HUES64 (cell line): ENCODE measurements at regions not wholly inside any gene's neighbourhood (a gene's known extent, or its start where the extent isn't known, plus 50 kb on each side); places are given as distances from the start of the nearest gene placed in this dataset.
"Not testable (repeated sequence)": the region's sequence is repeated elsewhere in the genome, so short reads cannot be mapped to it uniquely, and the experiment has no call there.

Experiments
- H3K27ac ChIP-seq: 2 replicates; pipeline ENCODE4 v1.7.0; 2013; ENCODE audit warnings: low read depth, low read length, inconsistent platforms
- H3K27me3 ChIP-seq: 2 replicates; pipeline ENCODE4 v1.6.1; 2013; ENCODE audit warnings: mild to moderate bottlenecking, low read length; ENCODE audit not compliant: insufficient read depth
- H3K36me3 ChIP-seq: 2 replicates; pipeline ENCODE4 v1.6.1; 2013; ENCODE audit warnings: mild to moderate bottlenecking, low read length; ENCODE audit not compliant: insufficient read depth
- H3K4me1 ChIP-seq: 2 replicates; pipeline ENCODE4 v1.6.1; 2013; ENCODE audit warnings: mild to moderate bottlenecking, low read length, moderate library complexity; ENCODE audit not compliant: insufficient read depth
- H3K4me3 ChIP-seq: 2 replicates; pipeline ENCODE4 v1.5.1; 2013; ENCODE audit warnings: mild to moderate bottlenecking, low read length, moderate library complexity
- H3K9ac ChIP-seq: 2 replicates; pipeline ENCODE4 v1.6.1; 2013; ENCODE audit warnings: mild to moderate bottlenecking, low read depth, low read length
- H3K9me3 ChIP-seq: 2 replicates; pipeline ENCODE4 v1.6.1; 2013; ENCODE audit warnings: low read depth, low read length; ENCODE audit not compliant: insufficient read depth
- WGBS: fragments of 150-250, 120-280 bp; methylation state at CpG from one replicate; pipeline ENCODE4 v1.1.7; 2013; ENCODE audit warnings: missing lambda C conversion rate; 5-methylcytosine and 5-hydroxymethylcytosine counted together

- Histone ChIP-seq H3K4me1 (peaks cover 8% of the 10 kb centered on the region; the same call in 1 of the 2 replicates), H3K27ac (no peak overlapping the region), H3K9ac (no peak overlapping the region), H3K4me3 (no peak overlapping the region), H3K36me3 (no peaks in the 10 kb centered on the region), H3K9me3 (peaks cover 4% of the 10 kb centered on the region; the same call in 1 of the 2 replicates), H3K27me3 (no peaks in the 10 kb centered on the region)
- 96% methylated on average over 30 of the region's 30 CpGs for WGBS
Observed at GRCh38 chr10:61040399-61041016, 96.5 kb upstream of the RHOBTB1 start.

GRCh38 chr10:61039868-61040267 lies 95.9 kb upstream of the RHOBTB1 start:
- peaks cover 4% of the 10 kb centered on the region; the same call in 1 of the 2 replicates for H3K9me3 ChIP-seq
- no peaks in the 10 kb centered on the region for H3K27me3 ChIP-seq
- WGBS: no CpG with 5 or more reads among the region's 1 CpG
- H3K27ac ChIP-seq: no peak overlapping the region
- no peak overlapping the region for H3K9ac ChIP-seq
- peaks cover 8% of the 10 kb centered on the region; the same call in 1 of the 2 replicates for H3K4me1 ChIP-seq
- no peak overlapping the region for H3K4me3 ChIP-seq
- no peaks in the 10 kb centered on the region for H3K36me3 ChIP-seq

DNA sequence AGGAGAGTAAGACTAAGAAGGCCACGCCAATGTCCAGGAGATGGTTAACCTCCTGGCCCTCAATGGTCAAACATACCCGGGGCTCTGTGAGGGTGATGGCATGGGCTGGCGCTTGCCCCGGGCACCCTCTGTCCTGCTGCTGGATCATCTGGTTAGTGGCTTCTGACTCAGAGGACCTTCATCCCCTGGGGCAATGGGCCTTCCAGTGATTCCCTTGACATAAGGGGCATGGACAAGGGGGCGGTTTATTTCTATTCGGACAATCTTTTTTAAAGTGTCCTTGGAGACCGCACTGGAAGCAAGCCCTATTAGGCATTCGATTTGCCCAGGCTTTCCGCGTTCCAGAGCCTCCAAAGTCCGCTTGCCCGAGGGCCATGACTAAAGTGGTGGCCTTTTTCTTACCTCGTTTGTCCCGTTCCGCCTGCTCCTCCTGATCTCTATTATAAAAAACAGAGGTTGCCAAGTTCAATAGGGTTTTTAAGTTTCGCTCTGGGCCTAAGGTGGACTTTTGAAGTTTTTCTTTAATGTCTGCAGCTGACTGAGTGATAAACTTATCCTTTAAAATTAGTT lies 93.4 kb upstream of the RHOBTB1 start:
- H3K4me3 ChIP-seq, H3K4me1 ChIP-seq, H3K9me3 ChIP-seq, H3K27me3 ChIP-seq, H3K27ac ChIP-seq, H3K9ac ChIP-seq, H3K36me3 ChIP-seq: not testable (repeated sequence)
- 96% methylated on average over 16 of the region's 16 CpGs for whole genome bisulfite sequencing

GRCh38 chr10:61036148-61036547 lies 92.2 kb upstream of the RHOBTB1 start:
- 85% methylated on average over 3 of the region's 3 CpGs for WGBS
- not testable (repeated sequence) for H3K27me3 ChIP-seq, H3K4me3 ChIP-seq

DNA sequence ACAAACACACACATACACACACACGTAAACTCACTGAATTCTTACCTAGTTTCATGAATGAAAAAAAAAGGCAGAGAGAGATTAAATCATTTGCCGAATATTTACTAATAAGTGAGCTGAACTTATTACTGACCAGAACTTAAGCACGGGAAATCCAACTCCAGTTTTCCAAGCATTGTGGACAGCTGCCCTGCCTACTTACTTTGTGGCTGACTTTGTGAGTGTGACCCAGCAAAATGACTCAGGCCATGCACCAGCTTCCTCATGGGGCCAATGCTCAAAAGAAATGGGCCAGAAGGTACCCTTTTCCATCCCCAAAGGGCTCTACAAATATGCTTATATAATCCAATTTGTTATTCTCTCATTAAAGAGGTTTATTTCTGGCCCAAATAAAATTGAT lies 87.4 kb upstream of the RHOBTB1 start:
- 96% methylated on average over 3 of the region's 3 CpGs for WGBS
- Histone ChIP-seq H3K4me3 (no peak overlapping the region), H3K36me3 (no peaks in the 10 kb centered on the region), H3K9ac (no peak overlapping the region), H3K27ac (no peak overlapping the region), H3K9me3 (no peaks in the 10 kb centered on the region), H3K27me3 (no peaks in the 10 kb centered on the region), H3K4me1 (peaks cover 6% of the 10 kb centered on the region; the same call in 1 of the 2 replicates)

More at GRCh38 chr10:61036148-61036547, 92.2 kb upstream of the RHOBTB1 start:
- not testable (repeated sequence) for H3K27ac ChIP-seq, H3K4me1 ChIP-seq, H3K9me3 ChIP-seq, H3K9ac ChIP-seq, H3K36me3 ChIP-seq

- Histone ChIP-seq H3K4me3 (no peak overlapping the region), H3K9me3 (no peaks in the 10 kb centered on the region), H3K9ac (no peak overlapping the region), H3K27me3 (no peaks in the 10 kb centered on the region), H3K27ac (no peak overlapping the region), H3K36me3 (no peaks in the 10 kb centered on the region), H3K4me1 (no peaks in the 10 kb centered on the region)
- WGBS: 95% methylated on average over 2 of the region's 2 CpGs
Observed at GRCh38 chr10:61029411-61029810, 85.4 kb upstream of the RHOBTB1 start.

- no peaks in the 10 kb centered on the region for H3K9me3 ChIP-seq
- H3K4me3 ChIP-seq: no peak overlapping the region
- H3K36me3 ChIP-seq: no peaks in the 10 kb centered on the region
- WGBS: 93% methylated on average over 5 of the region's 5 CpGs
- no peaks in the 10 kb centered on the region for H3K4me1 ChIP-seq
- H3K27me3 ChIP-seq: no peaks in the 10 kb centered on the region
- H3K27ac ChIP-seq: no peak overlapping the region
- H3K9ac ChIP-seq: no peak overlapping the region
Observed at GRCh38 chr10:61028861-61029361, 84.9 kb upstream of the RHOBTB1 start.

- H3K27ac ChIP-seq: no peak overlapping the region
- no peaks in the 10 kb centered on the region for H3K27me3 ChIP-seq
- H3K4me1 ChIP-seq: no peaks in the 10 kb centered on the region
- 46% methylated on average over 2 of the region's 2 CpGs for WGBS
- H3K9me3 ChIP-seq: no peaks in the 10 kb centered on the region
- H3K36me3 ChIP-seq: no peaks in the 10 kb centered on the region
- H3K4me3 ChIP-seq: no peak overlapping the region
- no peak overlapping the region for H3K9ac ChIP-seq
Observed at GRCh38 chr10:61024856-61025201, 80.8 kb upstream of the RHOBTB1 start.

- Histone ChIP-seq H3K27ac (no peak overlapping the region), H3K4me3 (no peak overlapping the region), H3K36me3 (no peaks in the 10 kb centered on the region), H3K9ac (no peak overlapping the region), H3K27me3 (no peaks in the 10 kb centered on the region), H3K4me1 (no peaks in the 10 kb centered on the region), H3K9me3 (no peaks in the 10 kb centered on the region)
- 45% methylated on average over 1 of the region's 1 CpG for WGBS
Observed at GRCh38 chr10:61024151-61024855, 80.3 kb upstream of the RHOBTB1 start.

- Histone ChIP-seq H3K36me3 (no peaks in the 10 kb centered on the region), H3K27ac (no peak overlapping the region), H3K9ac (no peak overlapping the region), H3K9me3 (no peaks in the 10 kb centered on the region), H3K4me3 (no peak overlapping the region), H3K4me1 (no peaks in the 10 kb centered on the region), H3K27me3 (no peaks in the 10 kb centered on the region)
Observed at GRCh38 chr10:61023053-61023452, 79.1 kb upstream of the RHOBTB1 start.

- no peaks in the 10 kb centered on the region for H3K4me1 ChIP-seq
- H3K9ac ChIP-seq: no peak overlapping the region
- no peak overlapping the region for H3K4me3 ChIP-seq
- H3K36me3 ChIP-seq: no peaks in the 10 kb centered on the region
- H3K27me3 ChIP-seq: no peaks in the 10 kb centered on the region
- WGBS: 91% methylated on average over 2 of the region's 2 CpGs
- H3K27ac ChIP-seq: no peak overlapping the region
- H3K9me3 ChIP-seq: no peaks in the 10 kb centered on the region
Observed at GRCh38 chr10:61021926-61022325, 77.9 kb upstream of the RHOBTB1 start.
